ENCODE measurements at regions not wholly inside any gene's neighbourhood (a gene's known extent, or its start where the extent isn't known, plus 50 kb on each side); places are given as distances from the start of the nearest gene placed in this dataset.

- H3K27me3 ChIP-seq: no peaks in the 10 kb centered on the region
- intact Hi-C loops (cut with DNase I; ENCODE audit: low total_unique reads): no loop called here
- DNase-seq: peak in 1 of 2 donors; percentile 7
- TF ChIP-seq POLR2A (IDR thresholded peaks at IDR 0.05) (no peak), POLR2AphosphoS5 (IDR thresholded peaks at IDR 0.05) (no peak), EP300 (IDR thresholded peaks at IDR 0.05) (no peak)
- TF ChIP-seq, protein P1, sequence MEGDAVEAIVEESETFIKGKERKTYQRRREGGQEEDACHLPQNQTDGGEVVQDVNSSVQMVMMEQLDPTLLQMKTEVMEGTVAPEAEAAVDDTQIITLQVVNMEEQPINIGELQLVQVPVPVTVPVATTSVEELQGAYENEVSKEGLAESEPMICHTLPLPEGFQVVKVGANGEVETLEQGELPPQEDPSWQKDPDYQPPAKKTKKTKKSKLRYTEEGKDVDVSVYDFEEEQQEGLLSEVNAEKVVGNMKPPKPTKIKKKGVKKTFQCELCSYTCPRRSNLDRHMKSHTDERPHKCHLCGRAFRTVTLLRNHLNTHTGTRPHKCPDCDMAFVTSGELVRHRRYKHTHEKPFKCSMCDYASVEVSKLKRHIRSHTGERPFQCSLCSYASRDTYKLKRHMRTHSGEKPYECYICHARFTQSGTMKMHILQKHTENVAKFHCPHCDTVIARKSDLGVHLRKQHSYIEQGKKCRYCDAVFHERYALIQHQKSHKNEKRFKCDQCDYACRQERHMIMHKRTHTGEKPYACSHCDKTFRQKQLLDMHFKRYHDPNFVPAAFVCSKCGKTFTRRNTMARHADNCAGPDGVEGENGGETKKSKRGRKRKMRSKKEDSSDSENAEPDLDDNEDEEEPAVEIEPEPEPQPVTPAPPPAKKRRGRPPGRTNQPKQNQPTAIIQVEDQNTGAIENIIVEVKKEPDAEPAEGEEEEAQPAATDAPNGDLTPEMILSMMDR (IDR thresholded peaks at IDR 0.05): no peak
- WGBS, 5 donors: 78 to 92% (median 80%) methylated on average over 3 of the region's 3 CpGs
- H3K4me1 ChIP-seq: no peaks in the 10 kb centered on the region
- no peak overlapping the region for H3K4me3 ChIP-seq
- H3K36me3 ChIP-seq: no peaks in the 10 kb centered on the region
- H3K9me3 ChIP-seq: no peaks in the 10 kb centered on the region
- no peak overlapping the region for H3K27ac ChIP-seq
Measured at GRCh38 chr7:121638286-121638685, 234.7 kb upstream of the PTPRZ1 start.

DNA sequence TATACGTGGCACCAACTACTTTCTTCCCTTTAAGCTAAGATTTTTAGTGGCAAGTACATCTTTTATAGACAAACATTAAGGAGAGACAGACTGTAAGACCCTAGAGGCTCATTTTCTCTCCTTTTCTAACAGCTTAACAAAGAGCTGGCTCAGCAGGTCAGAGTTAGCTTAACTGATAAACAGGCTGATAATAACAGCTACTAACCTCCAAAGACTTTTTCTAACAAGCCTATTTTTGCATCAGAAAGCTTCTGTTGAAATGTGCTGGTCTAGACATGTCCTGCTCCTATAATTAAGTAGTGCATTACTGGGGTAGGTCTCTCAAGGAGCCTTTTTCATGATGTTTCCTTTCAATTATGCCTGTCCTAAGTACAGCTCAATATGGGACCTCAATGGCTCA is 238.2 kb upstream of the FAM3C start:
- Histone ChIP-seq H3K4me3 (no peak overlapping the region), H3K27me3 (no peaks in the 10 kb centered on the region), H3K36me3 (no peaks in the 10 kb centered on the region), H3K27ac (no peak overlapping the region), H3K9me3 (no peaks in the 10 kb centered on the region), H3K4me1 (no peaks in the 10 kb centered on the region)
- WGBS, 5 donors: 0 to 65% (median 26%) methylated on average over 1 of the region's 1 CpG
- intact Hi-C loops (cut with DNase I; ENCODE audit: low total_unique reads): no loop called here
- no peak for DNase-seq
- TF ChIP-seq POLR2A (IDR thresholded peaks at IDR 0.05) (no peak), EP300 (IDR thresholded peaks at IDR 0.05) (no peak), POLR2AphosphoS5 (IDR thresholded peaks at IDR 0.05) (no peak)
- TF ChIP-seq, protein P1 (IDR thresholded peaks at IDR 0.05): no peak

GRCh38 chr7:121633186-121633585 is 237.1 kb upstream of the FAM3C start:
- Histone ChIP-seq H3K4me3 (no peak overlapping the region), H3K36me3 (no peaks in the 10 kb centered on the region), H3K9me3 (no peaks in the 10 kb centered on the region), H3K4me1 (no peaks in the 10 kb centered on the region), H3K27ac (no peak overlapping the region), H3K27me3 (no peaks in the 10 kb centered on the region)
- no peak for DNase-seq
- intact Hi-C loops (cut with DNase I; ENCODE audit: low total_unique reads): no loop called here
- 65 to 81% (median 77%) methylated on average over 3 of the region's 3 CpGs for WGBS, 5 donors
- TF ChIP-seq POLR2A (IDR thresholded peaks at IDR 0.05) (no peak), POLR2AphosphoS5 (IDR thresholded peaks at IDR 0.05) (no peak), EP300 (IDR thresholded peaks at IDR 0.05) (no peak)
- TF ChIP-seq, protein P1 (IDR thresholded peaks at IDR 0.05): no peak

GRCh38 chr7:121624958-121625357 is 228.8 kb upstream of the FAM3C start:
- no peaks in the 10 kb centered on the region for H3K9me3 ChIP-seq
- peak in 1 of 2 donors; percentile 61 for DNase-seq
- TF ChIP-seq POLR2AphosphoS5 (IDR thresholded peaks at IDR 0.05): no peak
- no peak for TF ChIP-seq POLR2A (IDR thresholded peaks at IDR 0.05)
- TF ChIP-seq EP300 (IDR thresholded peaks at IDR 0.05): no peak
- TF ChIP-seq, protein P1 (IDR thresholded peaks at IDR 0.05): no peak
- H3K27me3 ChIP-seq: no peaks in the 10 kb centered on the region
- WGBS, 5 donors: 73 to 90% (median 84%) methylated on average over 3 of the region's 3 CpGs
- no peak overlapping the region for H3K4me3 ChIP-seq
- no peak overlapping the region for H3K27ac ChIP-seq
- intact Hi-C loops (cut with DNase I; ENCODE audit: low total_unique reads): no loop called here
- H3K36me3 ChIP-seq: no peaks in the 10 kb centered on the region
- peaks cover 0 to 5% (median 2%) of the 10 kb centered on the region in 4 donors for H3K4me1 ChIP-seq

Measured in stomach (tissue), 8 donors.